Heart left ventricle (tissue), 13 donors: ENCODE measurements at regions not wholly inside any gene's neighbourhood (a gene's known extent, or its start where the extent isn't known, plus 50 kb on each side); places are given as distances from the start of the nearest gene placed in this dataset.

Experiments used
- POLR2A ChIP-seq, 2 donors: fragments of 450-650 bp; IDR thresholded peaks; one replicate each; pipeline ENCODE4 v1.6.1; 2017; ENCODE audit warnings: antibody characterized with exemption in 2 of 2, mild to moderate bottlenecking in 2 of 2, moderate library complexity in 2 of 2
- TF ChIP-seq, protein P1 (sequence below), 12 donors: fragments of 200-600 bp; sonication (generic) in 4 of 12; IDR thresholded peaks; one replicate each; pipeline versions ENCODE4 v1.5.0 to v1.8.0; 2018 to 2022; ENCODE audit warnings: antibody characterized with exemption in 12 of 12, mild to moderate bottlenecking in 5 of 12
- donor health status: ischemic (EF 13 %, LVEDD 7.1; RV severe dilation, severe dysfunction).
- donor health status: DM: no; HTN: yes; CAD: no.
- donor health status: DM: no; HTN: no; CAD: no.
- donor health status: ischemic (EF 25% LVEDD 6.9; RV normal size, moderate dysfunction).
- donor health status: ischemic (EF 25% LVEDD 5.7; RV mildly dilated, moderate dysfunction).
- donor health status: ischemic (EF 35%, LVEDD 5.7; RV mildly dilated, moderate dysfunction).
- donor health status: nonischemic (EF 11% LVEDD 7.7; RV severe dilation, severe dysfunction).
- donor health status: DM: yes; HTN: yes; CAD: no.
- donor health status: PGD.
- donor health status: ischemic (EF 29% LVEDD 5.4; RV normal size, mild dysfunction).
- donor health status: nonischemic (EF 23%, LVEDD 6.1; RV moderate dilation, normal function).

GRCh38 chr13:31444266-31444856 is 244.6 kb downstream of the B3GLCT start:
- TF ChIP-seq, protein P1, sequence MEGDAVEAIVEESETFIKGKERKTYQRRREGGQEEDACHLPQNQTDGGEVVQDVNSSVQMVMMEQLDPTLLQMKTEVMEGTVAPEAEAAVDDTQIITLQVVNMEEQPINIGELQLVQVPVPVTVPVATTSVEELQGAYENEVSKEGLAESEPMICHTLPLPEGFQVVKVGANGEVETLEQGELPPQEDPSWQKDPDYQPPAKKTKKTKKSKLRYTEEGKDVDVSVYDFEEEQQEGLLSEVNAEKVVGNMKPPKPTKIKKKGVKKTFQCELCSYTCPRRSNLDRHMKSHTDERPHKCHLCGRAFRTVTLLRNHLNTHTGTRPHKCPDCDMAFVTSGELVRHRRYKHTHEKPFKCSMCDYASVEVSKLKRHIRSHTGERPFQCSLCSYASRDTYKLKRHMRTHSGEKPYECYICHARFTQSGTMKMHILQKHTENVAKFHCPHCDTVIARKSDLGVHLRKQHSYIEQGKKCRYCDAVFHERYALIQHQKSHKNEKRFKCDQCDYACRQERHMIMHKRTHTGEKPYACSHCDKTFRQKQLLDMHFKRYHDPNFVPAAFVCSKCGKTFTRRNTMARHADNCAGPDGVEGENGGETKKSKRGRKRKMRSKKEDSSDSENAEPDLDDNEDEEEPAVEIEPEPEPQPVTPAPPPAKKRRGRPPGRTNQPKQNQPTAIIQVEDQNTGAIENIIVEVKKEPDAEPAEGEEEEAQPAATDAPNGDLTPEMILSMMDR (IDR thresholded peaks at IDR 0.05), result no peak
- no peak for TF ChIP-seq POLR2A (IDR thresholded peaks at IDR 0.05)
